GM18499 (cell line): ENCODE measurements at regions not wholly inside any gene's neighbourhood (a gene's known extent, or its start where the extent isn't known, plus 50 kb on each side); places are given as distances from the start of the nearest gene placed in this dataset.

Source experiments
- ATAC-seq: cut with Tn5 transposase; IDR thresholded peaks from one replicate; pipeline ENCODE4 v1.9.1; 2021; ENCODE audit warnings: moderate number of reproducible peaks; ENCODE audit not compliant: insufficient read depth, unreplicated experiment

DNA sequence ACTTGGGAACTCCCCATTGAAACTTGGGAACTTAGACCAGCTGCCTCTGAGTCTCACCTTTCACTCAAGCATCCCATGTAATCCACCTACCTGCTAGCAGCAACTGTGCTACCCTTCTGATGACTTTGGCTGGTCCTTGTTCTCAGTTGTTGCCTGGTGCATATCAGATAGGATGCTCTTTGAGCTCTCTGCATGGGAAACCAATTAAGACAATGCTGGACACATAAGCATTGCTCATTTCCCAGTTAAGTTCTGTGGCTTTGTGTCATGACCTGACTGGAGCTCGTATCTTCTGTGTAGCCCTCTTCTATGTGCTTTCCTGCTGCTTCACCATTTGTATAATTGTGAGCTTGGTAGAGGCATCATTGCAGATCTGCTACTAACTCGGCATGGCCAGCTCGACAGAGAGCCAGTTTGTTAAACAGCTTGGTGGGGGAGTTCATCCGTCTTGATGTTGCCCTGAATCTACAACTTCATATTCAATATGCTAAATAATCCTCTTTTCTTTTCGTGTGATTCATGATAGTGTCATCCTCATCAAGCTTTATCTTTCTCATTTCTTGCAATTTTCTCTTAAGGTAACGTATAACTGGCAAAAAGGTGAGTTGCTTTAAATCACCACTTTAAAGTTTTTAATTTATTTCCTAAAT, 447.5 kb upstream of the SLC14A2 start:
- no peak for ATAC-seq

DNA sequence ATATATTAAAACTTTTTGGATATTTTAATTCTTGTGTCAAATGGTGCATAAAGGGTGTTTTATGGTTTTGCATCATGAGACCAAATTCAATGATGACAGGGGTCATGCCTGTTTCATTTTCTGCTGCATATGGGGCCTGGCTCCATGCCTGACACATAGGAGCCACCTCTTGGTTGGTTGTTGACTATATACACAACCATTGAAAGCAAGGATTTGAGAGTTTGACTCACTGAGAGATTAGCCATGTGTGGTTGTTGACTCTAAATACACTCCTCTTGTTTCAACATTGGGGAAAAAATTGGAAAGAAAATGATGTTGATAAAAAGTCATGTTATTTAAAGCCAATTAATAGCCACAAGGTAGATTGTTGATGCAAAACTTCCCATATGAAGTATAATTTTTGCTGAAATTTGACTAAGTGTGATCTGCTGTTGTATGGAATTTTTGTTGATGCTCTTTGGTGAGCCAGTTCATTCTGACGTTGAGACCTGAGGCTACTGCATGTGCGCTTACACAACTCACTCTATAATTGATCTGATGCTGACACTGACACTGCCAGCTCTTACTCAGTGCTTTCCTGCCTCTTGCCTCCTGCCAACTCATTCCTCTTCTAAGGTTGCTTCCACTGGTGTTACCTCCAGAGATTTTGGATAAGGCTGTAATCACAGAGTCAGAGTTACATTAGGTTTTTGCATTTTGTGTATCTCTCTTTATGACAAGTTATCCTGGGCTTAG, 446.2 kb upstream of the SLC14A2 start:
- ATAC-seq: no peak

DNA sequence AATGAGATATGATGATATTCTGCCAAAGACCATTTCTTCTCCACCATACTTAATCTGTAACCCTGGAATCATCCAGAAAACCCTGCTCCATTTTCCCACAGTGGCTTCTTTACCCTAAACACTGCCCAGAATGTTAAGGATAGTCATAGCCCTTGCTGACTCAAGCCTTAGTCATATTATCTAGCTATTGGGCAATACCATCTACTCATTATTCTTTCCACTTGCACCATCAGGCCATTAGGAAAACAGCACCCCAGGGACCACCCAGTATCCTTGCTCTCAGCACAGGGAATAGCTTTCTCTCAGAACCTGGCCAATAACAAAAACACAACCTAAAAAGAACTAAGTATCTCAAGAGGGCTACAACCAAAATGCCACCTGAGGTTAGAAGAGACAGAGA, 445.7 kb upstream of the SLC14A2 start:
- no peak for ATAC-seq

DNA sequence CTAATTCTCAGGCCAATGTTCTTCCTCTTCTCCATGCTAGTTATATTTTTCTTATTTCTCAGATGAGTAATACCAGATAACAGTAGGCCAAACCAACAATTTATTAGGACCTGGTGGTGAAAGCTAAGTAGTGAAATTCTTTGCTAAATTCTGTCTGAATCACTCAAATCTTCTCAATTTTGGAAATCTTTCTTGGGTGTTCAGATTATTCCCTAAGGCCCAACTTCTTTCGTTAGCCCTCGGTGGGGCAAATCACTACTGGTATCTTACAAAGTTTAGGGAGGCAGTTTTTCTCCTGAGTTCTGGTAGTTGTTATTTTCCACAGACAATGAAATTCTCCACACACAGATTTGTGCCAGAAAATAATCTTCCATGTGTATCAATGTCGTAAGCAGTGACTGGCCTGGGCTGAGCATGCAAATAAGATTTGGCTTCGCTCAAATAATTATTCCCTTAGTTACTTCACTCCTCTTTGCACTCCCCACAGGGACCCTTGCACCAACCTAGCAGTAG, 443.5 kb upstream of the SLC14A2 start:
- no peak for ATAC-seq

DNA sequence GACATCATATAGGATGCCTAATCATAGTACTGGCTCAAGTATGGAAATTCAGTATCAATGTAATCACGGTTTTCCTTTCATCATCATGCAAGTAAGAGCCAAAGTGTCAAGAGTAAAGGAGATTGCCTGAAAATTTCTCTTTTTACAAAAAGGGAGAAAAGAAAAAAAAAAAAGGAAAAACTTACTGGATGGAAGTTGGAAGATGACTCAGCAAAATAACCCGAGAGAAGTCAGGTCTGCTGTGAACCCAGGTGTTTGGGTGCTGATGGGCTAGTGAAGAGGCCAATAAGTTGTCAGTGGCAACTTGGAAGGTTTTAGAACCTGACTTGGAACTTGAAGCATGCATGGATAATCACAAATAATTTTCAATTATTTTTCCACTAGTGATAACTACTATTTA, 441.9 kb upstream of the SLC14A2 start:
- ATAC-seq: no peak

DNA sequence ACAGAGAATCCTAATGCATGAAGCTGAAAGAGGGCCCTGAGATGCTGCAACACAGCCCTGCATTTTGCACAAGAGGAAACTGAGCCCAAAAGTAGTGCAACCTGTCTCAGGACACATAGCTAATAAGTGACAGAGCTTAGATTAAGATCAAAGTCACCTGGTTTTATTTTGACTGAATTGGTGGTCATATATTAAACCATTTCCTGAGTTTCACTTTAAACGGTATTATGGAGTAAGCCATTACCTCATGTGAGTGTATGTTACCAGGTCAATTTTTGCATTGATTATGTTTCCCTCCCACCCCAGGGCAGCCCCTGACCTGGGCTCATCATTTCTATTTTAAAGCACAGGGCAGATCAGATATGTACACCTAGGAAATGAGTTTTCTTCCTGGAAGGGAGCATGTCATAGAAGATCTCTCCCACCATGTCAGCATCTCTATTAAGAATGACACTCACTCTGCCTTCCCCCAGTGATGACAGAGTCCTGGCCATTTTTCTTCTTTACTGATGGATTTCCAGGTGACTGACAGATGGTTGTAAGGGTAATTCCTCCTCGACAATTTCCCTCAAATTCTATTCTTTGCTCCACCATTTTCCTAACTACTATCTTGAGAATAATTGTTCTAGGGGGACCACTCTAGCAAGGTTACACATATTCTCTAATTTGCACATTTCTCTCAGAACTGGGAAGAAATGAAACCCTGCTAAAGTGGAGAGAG, 441.3 kb upstream of the SLC14A2 start:
- ATAC-seq: no peak

DNA sequence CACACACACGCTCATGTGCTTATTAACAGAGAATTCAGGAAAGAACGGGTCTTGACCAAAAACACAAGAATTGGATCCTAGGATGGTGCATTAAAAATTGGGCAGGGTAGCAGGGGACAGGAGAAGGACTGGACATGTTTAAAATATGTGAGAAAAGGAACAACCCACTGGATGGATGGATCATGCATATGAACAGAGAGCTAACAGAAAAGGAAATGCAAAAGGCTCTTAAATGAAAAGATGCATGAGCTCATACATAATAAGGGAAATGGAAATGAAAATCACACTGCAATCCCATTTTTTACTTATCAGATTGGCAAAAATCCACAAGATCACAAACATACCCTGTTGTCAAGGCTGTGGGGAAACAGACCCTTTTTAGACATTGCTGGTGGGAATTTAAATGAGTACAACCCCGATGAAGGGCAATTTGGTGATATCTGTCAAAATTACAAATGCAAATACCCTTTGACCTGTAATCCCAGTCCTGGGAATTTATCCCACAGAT, 440.6 kb upstream of the SLC14A2 start:
- ATAC-seq: no peak

DNA sequence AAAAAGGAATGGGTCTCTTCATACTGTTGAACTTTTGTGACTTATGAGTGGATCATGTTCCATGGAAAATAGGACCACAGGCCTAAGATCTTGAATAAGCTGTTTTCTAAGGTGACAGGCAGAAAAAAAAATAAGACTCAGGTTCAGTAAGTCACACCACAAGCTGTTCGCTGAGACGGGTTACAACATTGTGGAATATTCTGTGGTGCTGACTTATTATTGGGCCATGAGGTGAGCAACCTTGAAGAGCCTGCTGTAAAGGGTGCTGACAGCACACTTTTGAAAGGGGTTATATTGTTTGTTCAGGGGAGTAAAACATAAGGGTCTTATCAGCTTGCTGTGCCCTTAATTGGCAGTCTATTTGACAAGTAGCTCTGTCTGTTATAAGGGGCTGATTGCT, 439.8 kb upstream of the SLC14A2 start:
- ATAC-seq: no peak

DNA sequence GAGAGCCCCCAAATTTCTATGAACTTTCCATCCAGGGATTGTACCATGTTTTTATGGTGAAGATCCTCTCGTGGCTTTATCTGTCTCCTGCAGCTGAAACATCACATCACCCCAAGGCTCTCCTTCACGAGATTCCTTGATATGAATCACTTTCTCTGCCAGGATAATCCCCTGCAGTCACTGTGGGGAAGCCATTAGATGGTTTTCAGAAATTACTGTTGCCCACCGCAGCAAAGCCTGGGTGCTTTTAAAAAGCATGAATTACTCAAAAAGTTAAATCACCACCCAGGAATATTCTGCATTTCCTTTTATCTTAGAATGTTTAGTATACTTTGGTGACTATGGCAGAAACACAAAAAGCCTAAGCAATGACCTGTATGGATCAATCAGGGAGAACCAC, 428.4 kb upstream of the SLC14A2 start:
- no peak for ATAC-seq

DNA sequence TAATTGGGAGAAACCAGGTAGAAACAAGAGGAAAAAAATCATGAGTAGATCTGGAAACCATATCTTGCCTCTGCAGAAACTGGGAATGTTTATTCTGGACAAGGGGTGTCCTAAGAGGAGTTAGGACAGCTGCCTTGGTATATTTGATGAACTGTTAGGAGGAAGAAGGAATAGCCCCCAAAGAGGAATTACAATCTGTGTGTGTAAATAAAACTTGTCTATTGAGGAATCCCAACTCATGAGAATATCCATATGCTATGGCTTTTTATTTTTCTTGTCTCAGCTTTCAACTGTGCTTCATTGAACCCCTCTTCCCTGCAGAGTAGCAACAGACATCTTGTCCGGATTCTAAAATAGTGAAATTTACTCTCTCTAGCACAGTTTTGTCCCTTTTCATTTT, 423.5 kb upstream of the SLC14A2 start:
- ATAC-seq: no peak

DNA sequence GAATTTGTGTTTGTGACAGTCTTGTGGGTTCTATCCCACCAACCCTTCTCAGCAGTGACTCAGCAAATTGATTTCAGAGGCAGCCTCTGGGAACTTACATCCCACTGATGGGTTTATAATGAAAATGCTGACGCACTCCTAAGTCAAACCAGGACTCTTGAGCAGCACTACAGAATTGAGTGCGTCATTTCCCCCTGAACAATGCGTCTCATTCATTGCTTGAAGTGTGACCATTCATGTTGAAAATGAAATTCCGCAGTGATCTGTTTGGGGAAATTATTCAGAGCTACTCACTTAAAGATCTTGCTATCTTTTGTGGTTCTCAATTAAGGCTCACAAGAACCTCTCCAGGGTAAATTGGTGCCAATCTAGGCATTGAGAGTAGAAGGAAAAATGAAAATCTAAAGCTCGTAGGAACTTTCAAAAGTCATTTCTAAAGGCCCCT, 417.7 kb upstream of the SLC14A2 start:
- ATAC-seq: peak; percentile 99

DNA sequence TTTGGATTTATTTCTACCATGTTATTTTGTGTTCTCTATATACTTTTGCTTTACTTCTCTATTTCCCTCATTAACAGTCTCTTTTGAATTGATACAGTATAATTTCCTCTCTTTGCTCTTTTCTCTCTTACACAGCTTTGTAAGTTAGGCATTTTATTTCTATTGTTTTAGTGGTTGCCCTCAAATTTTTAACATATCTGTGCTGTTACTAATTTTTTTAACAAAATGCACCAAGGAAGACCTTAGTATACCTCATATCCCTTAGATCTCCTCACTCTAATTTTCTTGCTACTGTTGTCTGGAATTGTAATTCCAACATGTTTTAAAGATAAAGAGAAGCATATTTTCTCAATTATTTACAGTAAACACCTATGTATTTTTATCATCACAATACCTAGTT, 416.8 kb upstream of the SLC14A2 start:
- ATAC-seq: no peak

DNA sequence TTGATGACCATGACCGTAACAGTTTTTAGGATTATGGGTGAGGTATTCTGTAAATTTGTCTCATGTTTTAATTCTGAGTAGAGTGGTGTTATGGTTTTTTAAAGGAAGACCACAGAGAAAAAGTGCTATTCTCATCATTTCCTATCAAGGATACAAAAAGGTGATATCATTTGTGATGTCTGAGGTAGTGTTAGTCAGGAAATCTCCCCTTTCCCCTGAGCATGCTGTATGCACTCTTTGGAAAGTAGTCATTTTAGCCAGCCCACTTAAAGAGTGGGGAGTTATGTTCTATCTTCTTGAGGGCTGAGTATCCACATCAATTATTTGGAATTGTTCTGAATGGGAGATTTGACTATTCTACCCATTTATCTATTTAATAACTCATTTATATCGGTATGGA, 414.2 kb upstream of the SLC14A2 start:
- ATAC-seq: no peak

DNA sequence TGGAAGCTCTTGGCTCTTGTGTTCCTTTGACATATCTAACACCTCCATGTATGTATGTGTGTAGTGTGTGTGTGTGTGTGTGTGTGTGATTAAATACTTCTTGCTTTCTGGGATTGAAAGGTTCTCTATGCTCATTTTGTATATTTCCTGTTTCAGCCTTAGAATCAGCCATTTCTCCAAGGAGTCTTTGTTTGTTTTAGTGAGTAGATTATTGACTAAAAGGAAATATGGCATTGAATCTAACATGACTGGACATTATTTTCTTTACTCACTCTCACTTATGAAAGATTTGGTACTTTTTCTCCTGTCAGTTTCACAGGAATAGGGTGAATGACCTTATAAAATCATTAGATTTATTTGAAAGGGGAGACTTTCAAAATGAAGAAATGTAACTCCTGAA, 413.8 kb upstream of the SLC14A2 start:
- ATAC-seq: no peak

DNA sequence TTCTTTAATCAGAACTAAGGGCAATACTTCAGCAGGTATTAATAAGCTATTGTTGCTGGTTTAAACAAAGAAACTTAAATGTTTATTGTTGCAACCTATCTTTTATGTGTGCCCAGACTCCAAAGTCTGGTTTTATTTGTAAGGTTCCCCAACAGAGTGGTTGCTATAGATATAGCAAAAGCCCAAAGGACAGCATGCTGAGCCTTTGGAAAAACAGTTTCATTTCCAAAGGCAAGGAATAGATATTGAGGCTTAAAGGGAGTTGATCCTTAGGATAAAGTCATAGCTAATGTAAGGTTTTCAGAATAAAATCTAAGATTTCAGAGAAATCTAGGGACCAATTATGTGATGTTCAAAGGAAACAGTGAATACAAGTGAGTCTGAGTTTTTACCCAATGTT, 413.2 kb upstream of the SLC14A2 start:
- ATAC-seq: no peak

DNA sequence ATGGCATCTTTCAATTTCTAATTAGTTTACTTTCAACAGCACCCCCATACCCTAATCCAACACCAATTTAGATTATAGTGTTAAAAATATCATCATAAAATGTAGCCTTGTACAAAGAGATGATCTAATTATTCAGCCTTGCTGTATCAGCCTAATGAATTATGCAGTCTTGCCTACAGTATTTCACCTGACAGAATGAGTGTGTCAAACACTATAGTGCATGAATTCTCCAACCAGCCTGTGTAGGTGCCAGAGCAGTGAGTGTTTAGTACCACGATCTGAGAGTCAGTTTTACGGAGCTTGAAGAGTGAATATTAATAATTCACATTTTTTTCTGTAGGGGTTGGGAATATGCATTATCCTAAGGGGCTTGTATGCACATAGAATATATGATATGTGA, 411.6 kb upstream of the SLC14A2 start:
- ATAC-seq: no peak

DNA sequence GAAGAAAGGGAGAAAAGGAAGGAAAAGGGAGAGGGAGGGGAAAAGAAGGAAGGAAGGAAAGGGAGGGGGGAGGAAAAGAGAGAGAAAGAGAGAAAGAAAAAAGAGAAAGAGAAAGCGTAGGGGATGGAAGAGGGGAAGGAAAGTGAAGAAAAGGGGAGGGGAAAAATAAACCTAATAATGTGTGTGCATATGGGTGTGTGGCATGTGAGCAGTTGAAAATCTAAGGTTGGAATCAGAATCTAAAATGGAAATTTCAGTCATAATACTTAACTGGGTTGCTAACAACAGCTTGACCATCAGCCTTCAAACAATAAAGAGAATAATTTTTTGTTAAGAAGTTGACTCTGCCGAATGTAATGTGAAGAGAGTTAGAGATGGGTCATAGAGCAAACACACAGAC, 407.9 kb upstream of the SLC14A2 start:
- ATAC-seq: no peak

DNA sequence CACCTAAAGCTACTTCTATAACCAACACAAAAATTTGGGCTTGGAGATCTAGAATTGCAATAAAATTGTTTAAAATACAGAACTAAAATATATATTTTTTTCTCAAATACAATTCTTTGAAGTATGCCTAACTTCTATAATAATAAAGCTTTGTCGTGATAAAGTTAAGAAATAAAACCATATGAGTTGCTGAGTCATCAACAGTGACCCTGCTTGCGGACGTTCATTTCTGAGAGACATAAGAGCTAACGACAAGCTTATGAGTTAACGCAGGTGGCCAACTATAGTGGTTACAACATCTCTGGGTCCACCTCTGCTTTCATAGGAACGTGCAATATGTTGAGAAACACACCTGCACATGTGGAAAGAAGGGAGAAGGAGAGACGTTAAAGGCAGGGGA, 407.1 kb upstream of the SLC14A2 start:
- no peak for ATAC-seq

DNA sequence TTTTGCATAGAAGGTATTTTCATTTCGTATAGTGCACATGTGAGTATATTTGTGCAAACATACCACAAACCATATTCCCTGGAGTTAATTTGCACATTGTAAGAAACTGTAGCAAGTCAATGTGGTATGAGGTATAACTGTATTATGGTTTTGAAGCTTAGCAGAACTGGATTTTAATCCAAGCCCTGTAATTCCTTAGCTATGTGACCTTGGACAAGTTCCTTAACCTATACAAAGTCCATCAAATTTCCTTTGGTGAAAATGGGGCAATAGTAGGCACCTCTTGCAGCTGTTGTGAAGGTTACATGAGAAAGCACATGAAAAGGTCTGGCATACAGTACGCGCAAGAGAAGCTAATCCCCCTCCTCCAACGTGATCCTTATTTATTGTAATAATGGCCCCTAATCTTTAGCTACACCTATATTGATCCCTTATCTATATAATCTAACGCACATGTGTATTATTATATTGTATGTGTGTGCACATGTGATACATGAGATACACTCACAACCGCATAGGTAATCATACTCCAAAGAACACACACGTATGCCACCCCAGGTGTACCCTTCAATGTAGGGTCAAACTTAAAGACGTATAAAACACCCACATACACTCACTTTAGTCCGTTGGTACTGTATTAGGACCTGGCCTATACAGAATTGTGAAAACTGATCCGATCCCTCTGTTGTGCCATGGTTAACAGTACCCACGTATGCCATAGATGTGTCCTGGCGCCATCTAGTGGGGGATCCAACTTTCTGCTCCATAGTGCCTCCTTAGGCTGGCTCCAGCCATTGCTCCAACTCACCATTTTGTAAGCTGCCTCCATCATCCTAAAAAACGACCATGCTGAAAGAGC, 402.9 kb upstream of the SLC14A2 start:
- ATAC-seq: peak; percentile 93

DNA sequence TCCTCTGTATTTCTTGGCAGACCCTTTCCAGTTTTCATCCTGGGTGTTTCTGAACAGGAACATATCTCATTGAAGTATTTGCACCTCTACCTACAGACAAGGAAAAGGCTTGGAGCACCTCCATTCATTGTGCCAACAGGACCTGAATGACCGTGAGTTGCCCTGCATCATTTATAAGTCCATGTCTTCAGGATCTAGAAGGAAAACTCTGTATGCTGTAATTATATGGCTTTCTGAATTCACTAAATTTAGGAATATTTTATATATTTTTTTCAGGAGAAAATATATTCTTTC, 402.3 kb upstream of the SLC14A2 start:
- no peak for ATAC-seq
